Hematopoietic multipotent progenitor cell (in vitro differentiated cells): ENCODE measurements at regions not wholly inside any gene's neighbourhood (a gene's known extent, or its start where the extent isn't known, plus 50 kb on each side); places are given as distances from the start of the nearest gene placed in this dataset.
"Not testable (repeated sequence)": the region's sequence is repeated elsewhere in the genome, so short reads cannot be mapped to it uniquely, and the experiment has no call there.

Experiments used
- DNase-seq, 3 donors: peaks; one replicate each; pipeline ENCODE4 v3.0.0-alpha.2; 2011 to 2015; ENCODE audit warnings: low read depth in 2 of 3, low spot score in 2 of 3

GRCh38 chr7:65254061-65254460 lies 119.6 kb upstream of the ZNF92 start:
- DNase-seq = no peak

GRCh38 chr7:65251851-65252620 lies 121.6 kb upstream of the ZNF92 start:
- DNase-seq = peak in 2 of 3 donors; percentile 47 to 48

- no peak for DNase-seq
Observed at GRCh38 chr7:65250697-65251395, 122.8 kb upstream of the ZNF92 start.

- DNase-seq = no peak
Observed at GRCh38 chr7:65250216-65250615, 123.4 kb upstream of the ZNF92 start.

- DNase-seq = no peak
Observed at GRCh38 chr7:65247491-65247890, 126.2 kb upstream of the ZNF92 start.

GRCh38 chr7:65239707-65240352 lies 133.8 kb upstream of the ZNF92 start:
- peak in 1 of 3 donors; percentile 7 for DNase-seq

GRCh38 chr7:65239324-65239706 lies 134.3 kb upstream of the ZNF92 start:
- DNase-seq = no peak

- DNase-seq = no peak
Observed at GRCh38 chr7:65238785-65239184, 134.9 kb upstream of the ZNF92 start.

- no peak for DNase-seq
Observed at GRCh38 chr7:65235586-65235985, 138.1 kb upstream of the ZNF92 start.

- no peak for DNase-seq
Observed at GRCh38 chr7:65233409-65234034, 140.1 kb upstream of the ZNF92 start.

- no peak for DNase-seq
Observed at GRCh38 chr7:65230231-65230630, 143.4 kb upstream of the ZNF92 start.

- no peak for DNase-seq
Observed at GRCh38 chr7:65225422-65226006, 148.1 kb upstream of the ZNF92 start.

- no peak for DNase-seq
Observed at GRCh38 chr7:65222655-65223054, 151.0 kb upstream of the ZNF92 start.

- no peak for DNase-seq
Observed at GRCh38 chr7:65221683-65222082, 152.0 kb upstream of the ZNF92 start.

GRCh38 chr7:65219623-65220022 lies 154.0 kb upstream of the ZNF92 start:
- DNase-seq = no peak

GRCh38 chr7:65216469-65216868 lies 157.2 kb upstream of the ZNF92 start:
- DNase-seq = peak; percentile 29 to 65 (median 49)

- DNase-seq = not testable (repeated sequence)
Observed at GRCh38 chr7:65213260-65213659, 160.4 kb upstream of the ZNF92 start.

- DNase-seq = not testable (repeated sequence)
Observed at GRCh38 chr7:65199221-65199620, 174.4 kb upstream of the ZNF92 start.

GRCh38 chr7:65193334-65194058 lies 180.2 kb upstream of the ZNF92 start:
- not testable (repeated sequence) for DNase-seq

GRCh38 chr7:65177041-65177440 lies 170.6 kb upstream of the ERV3-1 start:
- not testable (repeated sequence) for DNase-seq
